ENCODE measurements at regions not wholly inside any gene's neighbourhood (a gene's known extent, or its start where the extent isn't known, plus 50 kb on each side); places are given as distances from the start of the nearest gene placed in this dataset.

DNA sequence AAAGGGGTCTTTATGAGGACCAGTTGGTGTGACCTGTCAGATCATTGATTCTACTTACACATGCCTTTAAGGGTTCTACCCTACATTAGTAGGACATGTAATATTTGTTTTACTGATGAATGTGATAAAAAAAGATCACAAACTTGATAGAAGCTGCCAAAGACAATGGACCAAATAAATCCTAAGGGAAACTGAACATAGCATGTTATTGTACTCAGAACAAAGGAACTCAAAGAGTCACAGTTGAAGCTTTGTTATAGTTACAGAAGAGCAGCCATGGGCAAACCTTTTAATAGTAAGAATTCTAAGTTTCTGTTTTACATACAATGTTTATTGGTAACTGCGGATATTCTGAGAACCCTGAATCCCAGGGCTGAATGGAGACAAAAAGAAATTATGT, 780.1 kb downstream of the SLITRK6 start:
- TF ChIP-seq, protein P1, sequence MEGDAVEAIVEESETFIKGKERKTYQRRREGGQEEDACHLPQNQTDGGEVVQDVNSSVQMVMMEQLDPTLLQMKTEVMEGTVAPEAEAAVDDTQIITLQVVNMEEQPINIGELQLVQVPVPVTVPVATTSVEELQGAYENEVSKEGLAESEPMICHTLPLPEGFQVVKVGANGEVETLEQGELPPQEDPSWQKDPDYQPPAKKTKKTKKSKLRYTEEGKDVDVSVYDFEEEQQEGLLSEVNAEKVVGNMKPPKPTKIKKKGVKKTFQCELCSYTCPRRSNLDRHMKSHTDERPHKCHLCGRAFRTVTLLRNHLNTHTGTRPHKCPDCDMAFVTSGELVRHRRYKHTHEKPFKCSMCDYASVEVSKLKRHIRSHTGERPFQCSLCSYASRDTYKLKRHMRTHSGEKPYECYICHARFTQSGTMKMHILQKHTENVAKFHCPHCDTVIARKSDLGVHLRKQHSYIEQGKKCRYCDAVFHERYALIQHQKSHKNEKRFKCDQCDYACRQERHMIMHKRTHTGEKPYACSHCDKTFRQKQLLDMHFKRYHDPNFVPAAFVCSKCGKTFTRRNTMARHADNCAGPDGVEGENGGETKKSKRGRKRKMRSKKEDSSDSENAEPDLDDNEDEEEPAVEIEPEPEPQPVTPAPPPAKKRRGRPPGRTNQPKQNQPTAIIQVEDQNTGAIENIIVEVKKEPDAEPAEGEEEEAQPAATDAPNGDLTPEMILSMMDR (IDR thresholded peaks at IDR 0.05; ENCODE audit: insufficient read depth, low read depth, low read length) = no peak
- TF ChIP-seq EZH2 (IDR thresholded peaks at IDR 0.05; ENCODE audit: insufficient read depth, low read length) = no peak

Measured in astrocyte (in vitro differentiated cells and primary cell).